ENCODE measurements at regions not wholly inside any gene's neighbourhood (a gene's known extent, or its start where the extent isn't known, plus 50 kb on each side); places are given as distances from the start of the nearest gene placed in this dataset.
"Not testable (repeated sequence)": the region's sequence is repeated elsewhere in the genome, so short reads cannot be mapped to it uniquely, and the experiment has no call there.

DNA sequence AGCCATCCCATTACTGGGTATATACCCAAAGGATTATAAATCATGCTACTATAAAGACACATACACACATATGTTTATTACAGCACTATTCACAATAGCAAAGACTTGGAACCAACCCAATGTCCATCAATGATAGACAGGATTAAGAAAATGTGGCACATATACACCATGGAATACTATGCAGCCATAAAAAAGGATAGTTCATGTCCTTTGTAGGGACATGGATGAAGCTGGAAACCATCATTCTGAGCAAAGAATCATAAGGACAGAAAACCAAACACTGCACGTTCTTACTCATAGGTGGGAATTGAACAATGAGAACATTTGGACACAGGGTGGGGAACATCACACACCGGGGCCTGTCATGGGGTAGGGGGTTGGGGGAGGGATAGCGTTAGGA lies 60.3 kb upstream of the NMU start:
- DNase-seq; H3K36me3 ChIP-seq; H3K9me3 ChIP-seq; intact Hi-C loops (cut with DNase I); H3K27ac ChIP-seq; H3K4me3 ChIP-seq; H3K4me1 ChIP-seq (ENCODE audit: insufficient read depth); H3K27me3 ChIP-seq: not testable (repeated sequence)
- WGBS, 3 donors = 93 to 97% (median 94%) methylated on average over 3 of the region's 3 CpGs

DNA sequence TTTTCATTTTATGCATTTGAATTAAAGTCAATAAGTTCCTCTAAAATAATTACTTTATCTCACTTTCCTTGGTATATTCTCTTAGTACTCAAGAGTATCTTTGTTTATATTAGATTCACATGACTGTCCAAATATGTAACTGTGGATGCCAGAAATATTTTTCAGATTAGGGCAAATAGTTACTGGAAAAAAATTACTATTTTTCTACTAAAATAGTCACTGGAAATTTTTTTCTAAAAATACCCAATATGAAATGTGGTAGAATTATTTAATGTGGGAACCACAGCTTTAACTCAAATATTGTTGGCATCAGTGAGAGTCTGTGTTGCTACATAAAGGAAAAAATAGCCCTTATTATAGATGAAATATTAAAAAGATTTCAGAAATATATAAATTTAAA lies 70.4 kb upstream of the NMU start:
- intact Hi-C loops (cut with DNase I) = no loop called here
- TF ChIP-seq POLR2A (IDR thresholded peaks at IDR 0.05) (no peak), EP300 (IDR thresholded peaks at IDR 0.05) (no peak)
- TF ChIP-seq, protein P1, sequence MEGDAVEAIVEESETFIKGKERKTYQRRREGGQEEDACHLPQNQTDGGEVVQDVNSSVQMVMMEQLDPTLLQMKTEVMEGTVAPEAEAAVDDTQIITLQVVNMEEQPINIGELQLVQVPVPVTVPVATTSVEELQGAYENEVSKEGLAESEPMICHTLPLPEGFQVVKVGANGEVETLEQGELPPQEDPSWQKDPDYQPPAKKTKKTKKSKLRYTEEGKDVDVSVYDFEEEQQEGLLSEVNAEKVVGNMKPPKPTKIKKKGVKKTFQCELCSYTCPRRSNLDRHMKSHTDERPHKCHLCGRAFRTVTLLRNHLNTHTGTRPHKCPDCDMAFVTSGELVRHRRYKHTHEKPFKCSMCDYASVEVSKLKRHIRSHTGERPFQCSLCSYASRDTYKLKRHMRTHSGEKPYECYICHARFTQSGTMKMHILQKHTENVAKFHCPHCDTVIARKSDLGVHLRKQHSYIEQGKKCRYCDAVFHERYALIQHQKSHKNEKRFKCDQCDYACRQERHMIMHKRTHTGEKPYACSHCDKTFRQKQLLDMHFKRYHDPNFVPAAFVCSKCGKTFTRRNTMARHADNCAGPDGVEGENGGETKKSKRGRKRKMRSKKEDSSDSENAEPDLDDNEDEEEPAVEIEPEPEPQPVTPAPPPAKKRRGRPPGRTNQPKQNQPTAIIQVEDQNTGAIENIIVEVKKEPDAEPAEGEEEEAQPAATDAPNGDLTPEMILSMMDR (IDR thresholded peaks at IDR 0.05) = no peak
- Histone ChIP-seq H3K4me1 (ENCODE audit: insufficient read depth) (no peaks in the 10 kb centered on the region), H3K27me3 (no peaks in the 10 kb centered on the region), H3K4me3 (no peak overlapping the region), H3K36me3 (no peaks in the 10 kb centered on the region), H3K27ac (no peak overlapping the region), H3K9me3 (no peaks in the 10 kb centered on the region)
- no peak for DNase-seq

DNA sequence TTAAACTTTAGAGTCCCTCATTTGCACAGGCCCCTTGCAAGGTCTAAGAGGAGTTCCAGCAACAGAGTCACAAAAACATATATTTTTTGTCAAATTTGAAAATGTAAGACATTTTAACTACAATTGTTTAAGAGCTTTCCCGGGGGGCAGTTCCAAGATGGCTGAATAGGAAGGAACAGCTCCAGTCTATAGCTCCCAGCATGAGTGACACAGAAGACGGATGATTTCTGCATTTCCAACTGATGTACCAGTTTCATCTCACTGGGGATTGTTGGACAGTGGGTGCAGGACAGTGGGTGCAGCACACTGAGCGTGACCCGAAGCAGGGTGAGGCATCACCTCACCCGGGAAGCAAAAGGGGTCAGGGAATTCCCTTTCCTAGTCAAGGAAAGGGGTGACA lies 71.4 kb upstream of the NMU start:
- TF ChIP-seq, protein P1 (IDR thresholded peaks at IDR 0.05) = no peak
- TF ChIP-seq EP300 (IDR thresholded peaks at IDR 0.05) (no peak), POLR2A (IDR thresholded peaks at IDR 0.05) (no peak)
- Histone ChIP-seq H3K4me3 (no peak overlapping the region), H3K9me3 (no peaks in the 10 kb centered on the region), H3K36me3 (no peaks in the 10 kb centered on the region), H3K4me1 (ENCODE audit: insufficient read depth) (no peaks in the 10 kb centered on the region), H3K27ac (no peak overlapping the region), H3K27me3 (no peaks in the 10 kb centered on the region)
- intact Hi-C loops (cut with DNase I) = no loop called here
- WGBS, 3 donors = 91 to 94% (median 93%) methylated on average over 5 of the region's 5 CpGs
- no peak for DNase-seq

DNA sequence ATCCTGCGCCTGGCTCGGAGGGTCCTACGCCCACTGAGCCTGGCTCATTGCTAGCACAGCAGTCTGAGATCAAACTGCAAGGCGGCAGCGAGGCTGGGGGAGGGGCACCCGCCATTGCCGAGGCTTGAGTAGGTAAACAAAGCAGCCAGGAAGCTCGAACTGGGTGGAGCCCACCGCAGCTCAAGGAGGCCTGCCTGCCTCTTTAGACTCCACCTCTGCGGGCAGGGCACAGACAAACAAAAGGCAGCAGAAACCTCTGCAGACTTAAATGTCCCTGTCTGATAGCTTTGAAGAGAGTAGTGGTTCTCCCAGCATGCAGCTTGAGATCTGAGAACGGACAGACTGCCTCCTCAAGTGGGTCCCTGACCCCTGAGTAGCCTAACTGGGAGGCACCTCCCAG lies 71.9 kb upstream of the NMU start:
- intact Hi-C loops (cut with DNase I); H3K27me3 ChIP-seq; H3K36me3 ChIP-seq; DNase-seq; H3K4me3 ChIP-seq; H3K4me1 ChIP-seq (ENCODE audit: insufficient read depth); H3K9me3 ChIP-seq; H3K27ac ChIP-seq: not testable (repeated sequence)
- WGBS, 3 donors = 82 to 88% (median 85%) methylated on average over 11 of the region's 11 CpGs

DNA sequence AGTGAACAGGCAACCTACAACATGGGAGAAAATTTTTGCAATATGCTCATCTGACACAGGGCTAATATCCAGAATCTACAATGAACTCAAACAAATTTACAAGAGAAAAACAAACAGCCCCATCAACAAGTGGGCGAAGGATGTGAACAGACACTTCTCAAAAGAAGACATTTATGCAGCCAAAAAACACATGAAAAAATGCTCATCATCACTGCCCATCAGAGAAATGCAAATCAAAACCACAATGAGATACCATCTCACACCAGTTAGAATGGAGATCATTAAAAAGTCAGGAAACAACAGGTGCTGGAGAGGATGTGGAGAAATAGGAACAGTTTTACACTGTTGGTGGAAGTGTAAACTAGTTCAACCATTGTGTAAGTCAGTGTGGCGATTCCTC lies 76.7 kb upstream of the NMU start:
- DNase-seq; H3K4me1 ChIP-seq (ENCODE audit: insufficient read depth); H3K4me3 ChIP-seq; H3K36me3 ChIP-seq; H3K27ac ChIP-seq; H3K9me3 ChIP-seq; intact Hi-C loops (cut with DNase I); H3K27me3 ChIP-seq: not testable (repeated sequence)
- WGBS, 3 donors = 86 to 94% (median 94%) methylated on average over 2 of the region's 2 CpGs

DNA sequence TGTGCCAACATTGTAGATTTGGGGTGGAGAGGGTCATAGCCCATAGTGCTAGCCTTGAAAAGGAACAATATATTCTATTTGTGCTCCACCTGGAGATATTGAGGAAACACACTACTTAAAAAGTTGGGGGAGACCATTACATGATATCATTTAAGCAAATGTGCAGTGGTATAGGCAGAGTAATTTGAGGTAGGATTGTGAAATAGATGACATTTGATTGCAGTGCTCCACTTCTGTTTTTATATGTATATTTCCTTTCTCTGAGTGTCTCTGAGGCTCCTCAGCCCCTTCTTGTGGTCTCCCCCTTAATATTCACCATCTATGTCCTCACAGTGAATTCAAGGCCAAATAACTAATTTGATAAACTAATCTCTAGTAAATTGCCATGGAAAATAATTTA lies 85.6 kb upstream of the NMU start:
- no peaks in the 10 kb centered on the region for H3K9me3 ChIP-seq

More for the DNA sequence above, 85.6 kb upstream of the NMU start:
- Histone ChIP-seq H3K4me3 (no peak overlapping the region), H3K27ac (no peak overlapping the region), H3K4me1 (ENCODE audit: insufficient read depth) (no peaks in the 10 kb centered on the region), H3K27me3 (no peaks in the 10 kb centered on the region), H3K36me3 (no peaks in the 10 kb centered on the region)
- intact Hi-C loops (cut with DNase I) = no loop called here
- DNase-seq = no peak
- TF ChIP-seq EP300 (IDR thresholded peaks at IDR 0.05) (no peak), POLR2A (IDR thresholded peaks at IDR 0.05) (no peak)
- TF ChIP-seq, protein P1 (IDR thresholded peaks at IDR 0.05) = no peak

All from ovary (tissue), 7 donors.